Endothelial cell of umbilical vein (primary cell): ENCODE measurements at regions not wholly inside any gene's neighbourhood (a gene's known extent, or its start where the extent isn't known, plus 50 kb on each side); places are given as distances from the start of the nearest gene placed in this dataset.

Experiments used
- BruUV-seq: library from RNA; stranded (reverse); fragments of 400-500 nt; replicated peaks from 2 replicates; lab custom pipeline; 2021; lab: Mats Ljungman, UMichigan
- CTCF ChIA-PET: fragments of 300-600, 350-600 bp; sonication (Branson Sonifier 250); formaldehyde crosslinking; loops from one replicate; lab custom pipeline; 2021; ENCODE audit warnings: antibody characterized with exemption, inconsistent platforms; lab: Charles Lee
- POLR2A ChIA-PET: fragments of 300-600, 350-600 bp; sonication (Branson Sonifier 250); formaldehyde crosslinking; loops from one replicate; lab custom pipeline; 2021; ENCODE audit warnings: antibody characterized with exemption, inconsistent platforms; lab: Charles Lee
- DNase-seq: peaks from one replicate; pipeline ENCODE4 v3.0.0-alpha.2; 2011; ENCODE audit warnings: low read depth, low spot score
- FAIRE-seq: peaks from 2 replicates; lab custom pipeline; 2011; peaks lifted over from hg19 to GRCh38; lab: Jason Lieb, UNC
- H2AFZ ChIP-seq: 2 replicates; pipeline ENCODE4 v1.6.0; 2012; ENCODE audit warnings: low read depth, low read length, control low read depth, inconsistent platforms
- H3K27ac ChIP-seq: 2 replicates; pipeline ENCODE4 v1.5.1; 2011; ENCODE audit warnings: low read depth, mild to moderate bottlenecking, control low read depth, low read length, moderate library complexity; ENCODE audit not compliant: insufficient read depth
- H3K27me3 ChIP-seq, 2 experiments: 2 replicates each; pipeline versions ENCODE4 v1.6.0 to v1.6.1; 2011; ENCODE audit warnings: low read length in 2 of 2, mixed read lengths in 1 of 2; ENCODE audit not compliant: control insufficient read depth in 2 of 2, insufficient read depth in 2 of 2
- H3K36me3 ChIP-seq, 2 experiments: 2 replicates in 1 of 2; 3 replicates in 1 of 2; pipeline ENCODE4 v1.5.1; 2011; ENCODE audit warnings: low read length in 2 of 2, mild to moderate bottlenecking in 1 of 2, moderate library complexity in 1 of 2; ENCODE audit not compliant: control insufficient read depth in 2 of 2, insufficient read depth in 2 of 2; ENCODE audit errors: extremely low read depth in 1 of 2
- H3K4me1 ChIP-seq: 3 replicates; pipeline ENCODE4 v1.5.1; 2011; ENCODE audit warnings: mild to moderate bottlenecking, low read length; ENCODE audit not compliant: control insufficient read depth, insufficient read depth; ENCODE audit errors: extremely low read depth
- H3K4me2 ChIP-seq: 2 replicates; pipeline ENCODE4 v1.6.1; 2011; ENCODE audit warnings: low read length, control low read depth, mixed read lengths; ENCODE audit not compliant: insufficient read depth
- H3K4me3 ChIP-seq, 3 experiments: fragments of 200-600 bp in 1 of 3; sonication (generic), shearing (Covaris generic) in 1 of 3; replicated peaks in 1 of 3; 2 replicates each; pipeline ENCODE4 v1.5.1; 2011 to 2016; ENCODE audit warnings: control low read depth in 3 of 3, low read length in 3 of 3, mild to moderate bottlenecking in 2 of 3, inconsistent platforms in 1 of 3, low read depth in 1 of 3, moderate library complexity in 1 of 3; ENCODE audit not compliant: insufficient read depth in 1 of 3
- H3K79me2 ChIP-seq: 2 replicates; pipeline ENCODE4 v1.6.0; 2012; ENCODE audit warnings: low read length, inconsistent platforms; ENCODE audit not compliant: control insufficient read depth, insufficient read depth
- H3K9ac ChIP-seq: replicated peaks from 2 replicates; pipeline ENCODE3; 2011; ENCODE audit warnings: low read length, control low read depth; ENCODE audit not compliant: insufficient read depth; ENCODE audit errors: extremely low read depth
- H3K9me1 ChIP-seq: replicated peaks from 3 replicates; pipeline ENCODE4 v1.6.0; 2011; ENCODE audit warnings: mild to moderate bottlenecking, low read length; ENCODE audit not compliant: control insufficient read depth, insufficient read depth; ENCODE audit errors: extremely low read depth
- H3K9me3 ChIP-seq: replicated peaks from 2 replicates; pipeline ENCODE4 v1.5.1; 2012; ENCODE audit warnings: low read length, inconsistent platforms; ENCODE audit not compliant: control insufficient read depth, insufficient read depth
- H4K20me1 ChIP-seq: replicated peaks from 2 replicates; pipeline ENCODE3; 2011; ENCODE audit warnings: mild to moderate bottlenecking, low read length; ENCODE audit not compliant: control insufficient read depth, insufficient read depth; ENCODE audit errors: extremely low read depth
- EZH2 ChIP-seq: IDR thresholded peaks from 2 replicates; pipeline ENCODE4 v1.6.1; 2012; ENCODE audit warnings: borderline replicate concordance, low read depth, mild to moderate bottlenecking, moderate library complexity, low read length, inconsistent platforms; ENCODE audit not compliant: severe bottlenecking
- FOS ChIP-seq: IDR thresholded peaks from 2 replicates; pipeline ENCODE4 v1.6.1; 2011; ENCODE audit warnings: mild to moderate bottlenecking, low read length, moderate library complexity, borderline replicate concordance; ENCODE audit not compliant: insufficient read depth
- GATA2 ChIP-seq: IDR thresholded peaks from 2 replicates; pipeline ENCODE4 v1.7.0; 2011; ENCODE audit warnings: low read depth, mild to moderate bottlenecking, moderate library complexity, mixed read lengths, low read length; ENCODE audit not compliant: insufficient read length, insufficient read depth
- JUN ChIP-seq: IDR thresholded peaks from 2 replicates; pipeline ENCODE4 v1.6.1; 2011; ENCODE audit warnings: borderline replicate concordance, low read depth; ENCODE audit not compliant: insufficient read length, insufficient read depth
- MYC ChIP-seq: IDR thresholded peaks from one replicate; pipeline ENCODE4 v1.6.1; 2011; ENCODE audit warnings: mild to moderate bottlenecking, low read depth, low read length
- POLR2A ChIP-seq: IDR thresholded peaks from 2 replicates; pipeline ENCODE4 v1.6.1; 2012; ENCODE audit warnings: low read depth, mild to moderate bottlenecking, control low read depth, low read length
- POLR2AphosphoS5 ChIP-seq: IDR thresholded peaks from 2 replicates; pipeline ENCODE4 v1.6.1; 2012; ENCODE audit warnings: low read depth, mild to moderate bottlenecking, control low read depth, low read length, moderate library complexity; ENCODE audit not compliant: insufficient read depth
- dilution Hi-C: fragments of 300-500 bp; cut with MboI; formaldehyde crosslinking; loops from one replicate; pipeline ENCODE4 v1.15.0; 2019; ENCODE audit warnings: low sequenced_read_pairs; ENCODE audit not compliant: extremely low pct_ligation_motif_present
- intact Hi-C: fragments of 100-400 bp; cut with micrococcal nuclease; formaldehyde crosslinking; loops from one replicate; pipeline ENCODE4 v1.10.0; 2022
- TF ChIP-seq, protein P1 (sequence below), 2 donors: IDR thresholded peaks; 1 replicate in 1 of 2; 2 replicates in 1 of 2; pipeline ENCODE4 v1.5.1; 2011; ENCODE audit warnings: low read length in 2 of 2, mild to moderate bottlenecking in 2 of 2, moderate library complexity in 2 of 2, control low read depth in 1 of 2, inconsistent platforms in 1 of 2, low read depth in 1 of 2; ENCODE audit not compliant: insufficient read depth in 1 of 2; ENCODE audit errors: extremely low read depth in 1 of 2
- TF ChIP-seq, protein P2 (sequence below): IDR thresholded peaks from 2 replicates; pipeline ENCODE4 v1.6.1; 2011; ENCODE audit not compliant: insufficient read depth, insufficient read length

DNA sequence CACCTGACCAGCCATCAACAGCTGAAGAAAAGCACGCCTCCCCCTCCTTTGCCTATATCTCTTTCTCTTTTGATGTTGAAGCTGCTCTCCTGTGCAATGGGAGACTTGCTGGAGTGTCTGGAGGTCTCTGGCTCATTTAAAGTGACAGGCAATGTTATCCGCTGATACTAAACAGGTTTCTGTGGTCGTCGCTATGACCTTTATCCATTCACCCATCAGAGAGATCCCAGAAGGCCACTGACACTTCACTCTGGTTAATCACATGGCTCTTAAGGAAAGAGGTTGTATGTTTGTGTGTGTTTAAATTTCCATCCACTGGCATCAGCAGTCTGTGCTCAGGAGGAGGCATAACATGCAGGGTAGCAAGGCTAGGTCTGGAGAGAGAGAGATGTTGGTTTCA is 277.3 kb downstream of the MTX2 start:
- dilution Hi-C loops = no loop called here
- H3K27me3 ChIP-seq = no peaks in the 10 kb centered on the region
- POLR2A ChIA-PET = no interaction called here
- intact Hi-C loops = no loop called here
- BruUV-seq = no TSS peak
- H3K36me3 ChIP-seq = no peaks in the 10 kb centered on the region
- H2AFZ ChIP-seq = no peak overlapping the region
- no peak for DNase-seq
- no peak for FAIRE-seq
- H3K9ac ChIP-seq = no peak overlapping the region
- no peak overlapping the region for H3K4me3 ChIP-seq
- H3K27ac ChIP-seq = no peak overlapping the region
- H3K79me2 ChIP-seq = no peaks in the 10 kb centered on the region
- no peaks in the 10 kb centered on the region for H3K4me1 ChIP-seq
- H4K20me1 ChIP-seq = no peaks in the 10 kb centered on the region
- CTCF ChIA-PET = interaction anchor here (1.2 to 1.4 kb wide), 2 partner anchors 92 to 106 kb away, joined by 4 to 5 read pairs; no protein-coding TSS in a partner anchor
- TF ChIP-seq GATA2 = no peak
- TF ChIP-seq, protein P1, sequence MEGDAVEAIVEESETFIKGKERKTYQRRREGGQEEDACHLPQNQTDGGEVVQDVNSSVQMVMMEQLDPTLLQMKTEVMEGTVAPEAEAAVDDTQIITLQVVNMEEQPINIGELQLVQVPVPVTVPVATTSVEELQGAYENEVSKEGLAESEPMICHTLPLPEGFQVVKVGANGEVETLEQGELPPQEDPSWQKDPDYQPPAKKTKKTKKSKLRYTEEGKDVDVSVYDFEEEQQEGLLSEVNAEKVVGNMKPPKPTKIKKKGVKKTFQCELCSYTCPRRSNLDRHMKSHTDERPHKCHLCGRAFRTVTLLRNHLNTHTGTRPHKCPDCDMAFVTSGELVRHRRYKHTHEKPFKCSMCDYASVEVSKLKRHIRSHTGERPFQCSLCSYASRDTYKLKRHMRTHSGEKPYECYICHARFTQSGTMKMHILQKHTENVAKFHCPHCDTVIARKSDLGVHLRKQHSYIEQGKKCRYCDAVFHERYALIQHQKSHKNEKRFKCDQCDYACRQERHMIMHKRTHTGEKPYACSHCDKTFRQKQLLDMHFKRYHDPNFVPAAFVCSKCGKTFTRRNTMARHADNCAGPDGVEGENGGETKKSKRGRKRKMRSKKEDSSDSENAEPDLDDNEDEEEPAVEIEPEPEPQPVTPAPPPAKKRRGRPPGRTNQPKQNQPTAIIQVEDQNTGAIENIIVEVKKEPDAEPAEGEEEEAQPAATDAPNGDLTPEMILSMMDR (IDR thresholded peaks at IDR 0.05; ENCODE audit: extremely low read depth in 1 of 2, insufficient read depth in 1 of 2, low read depth in 1 of 2, low read length in 2 of 2) = no peak
- TF ChIP-seq JUN = no peak
- no peak for TF ChIP-seq POLR2A
- TF ChIP-seq POLR2AphosphoS5 = no peak
- no peak for TF ChIP-seq EZH2
- TF ChIP-seq, protein P2, sequence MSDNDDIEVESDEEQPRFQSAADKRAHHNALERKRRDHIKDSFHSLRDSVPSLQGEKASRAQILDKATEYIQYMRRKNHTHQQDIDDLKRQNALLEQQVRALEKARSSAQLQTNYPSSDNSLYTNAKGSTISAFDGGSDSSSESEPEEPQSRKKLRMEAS = no peak
- no peak for TF ChIP-seq FOS
- TF ChIP-seq MYC = no peak
- no peaks in the 10 kb centered on the region for H3K9me1 ChIP-seq
- H3K9me3 ChIP-seq = no peaks in the 10 kb centered on the region
- H3K4me2 ChIP-seq = no peak overlapping the region
